Activated CD4-positive, alpha-beta T cell treated with anti-CD3 and anti-CD28 coated beads for 36 hours (primary cell): ENCODE measurements at regions not wholly inside any gene's neighbourhood (a gene's known extent, or its start where the extent isn't known, plus 50 kb on each side); places are given as distances from the start of the nearest gene placed in this dataset.
"Not testable (repeated sequence)": the region's sequence is repeated elsewhere in the genome, so short reads cannot be mapped to it uniquely, and the experiment has no call there.

Experiments
- ATAC-seq: fragments of 200-7000 bp; cut with Tn5 transposase; one replicate; pipeline ENCODE4 v1.10.0; 2021; ENCODE audit warnings: mild to moderate bottlenecking, moderate library complexity
- CTCF ChIA-PET: fragments of 350-600 bp; sonication (Branson Sonifier 250); formaldehyde crosslinking; loops from one replicate; lab custom pipeline; 2021; ENCODE audit warnings: antibody characterized with exemption; lab: Charles Lee
- POLR2A ChIA-PET: fragments of 350-600 bp; sonication (Branson Sonifier 250); formaldehyde crosslinking; loops from one replicate; lab custom pipeline; 2021; ENCODE audit warnings: antibody characterized with exemption, inconsistent platforms; lab: Charles Lee
- DNase-seq: peaks from one replicate; pipeline ENCODE4 v3.0.0-alpha.2; 2020
- H3K27ac Mint-ChIP-seq: one replicate; pipeline ENCODE4 v1.8.0; 2021; ENCODE audit warnings: mixed read lengths
- H3K27me3 Mint-ChIP-seq: one replicate; pipeline ENCODE4 v1.8.0; 2021; ENCODE audit warnings: mixed read lengths
- H3K36me3 Mint-ChIP-seq: one replicate; pipeline ENCODE4 v1.8.0; 2021; ENCODE audit warnings: low read depth, mixed read lengths
- H3K4me1 Mint-ChIP-seq: one replicate; pipeline ENCODE4 v1.8.0; 2021; ENCODE audit warnings: mixed read lengths
- H3K4me3 Mint-ChIP-seq: one replicate; pipeline ENCODE4 v1.8.0; 2021; ENCODE audit warnings: mild to moderate bottlenecking, moderate library complexity, mixed read lengths
- H3K9me3 Mint-ChIP-seq: one replicate; pipeline ENCODE4 v1.8.0; 2021; ENCODE audit warnings: low read depth, mixed read lengths
- intact Hi-C, 2 experiments: fragments of 100-400 bp; cut with DNase I in 1 of 2; cut with micrococcal nuclease in 1 of 2; formaldehyde crosslinking; loops; one replicate each; pipeline versions ENCODE4 v1.14.2 to v1.15.1; 2022 to 2024; cut with DNase I, micrococcal nuclease

- DNase-seq (no peak), ATAC-seq (no peak)
- Mint-ChIP-seq H3K9me3 (peaks cover 2% of the 10 kb centered on the region), H3K4me1 (peaks cover 11% of the 10 kb centered on the region), H3K27ac (no peak overlapping the region), H3K27me3 (peaks cover 8% of the 10 kb centered on the region), H3K36me3 (no peaks in the 10 kb centered on the region), H3K4me3 (no peak overlapping the region)
- intact Hi-C loops = no loop called here
- ChIA-PET POLR2A (no interaction called here), CTCF (no interaction called here)
These were observed 88.2 kb upstream of the CCDC71L start for GRCh38 chr7:106749165-106749564.

- POLR2A ChIA-PET = interaction anchor here (0.6 kb wide), 1 partner anchor 179 kb away, joined by 4 read pairs; no protein-coding TSS in a partner anchor
- intact Hi-C loops = no loop called here
- Mint-ChIP-seq H3K36me3 (peaks cover 2% of the 10 kb centered on the region), H3K4me1 (no peaks in the 10 kb centered on the region), H3K27me3 (peaks cover 8% of the 10 kb centered on the region), H3K27ac (no peak overlapping the region), H3K4me3 (no peak overlapping the region), H3K9me3 (peaks cover 11% of the 10 kb centered on the region)
- ATAC-seq (no peak), DNase-seq (no peak)
- CTCF ChIA-PET = interaction anchor here (0.7 to 1.0 kb wide), 2 partner anchors 11 to 16 kb away, joined by 4 to 5 read pairs; no protein-coding TSS in a partner anchor
These were observed 89.8 kb upstream of the CCDC71L start for GRCh38 chr7:106750773-106751172.

GRCh38 chr7:106752367-106752766 lies 91.4 kb upstream of the CCDC71L start:
- Mint-ChIP-seq H3K4me3 (no peak overlapping the region), H3K4me1 (no peaks in the 10 kb centered on the region), H3K9me3 (peaks cover 11% of the 10 kb centered on the region), H3K27me3 (peaks cover 5% of the 10 kb centered on the region), H3K36me3 (peaks cover 2% of the 10 kb centered on the region), H3K27ac (no peak overlapping the region)
- ATAC-seq (no peak), DNase-seq (no peak)
- ChIA-PET CTCF (interaction anchor here (0.7 to 1.4 kb wide), 4 partner anchors 16 to 154 kb away, joined by 3 to 5 read pairs (median 3); no protein-coding TSS in a partner anchor), POLR2A (no interaction called here)
- intact Hi-C loops = no loop called here

GRCh38 chr7:106755024-106755423 lies 94.1 kb upstream of the CCDC71L start:
- POLR2A ChIA-PET, intact Hi-C loops, DNase-seq, H3K27ac Mint-ChIP-seq, H3K27me3 Mint-ChIP-seq, H3K4me1 Mint-ChIP-seq, H3K4me3 Mint-ChIP-seq, ATAC-seq, H3K36me3 Mint-ChIP-seq: not testable (repeated sequence)
- CTCF ChIA-PET = interaction anchor here (0.8 to 2.0 kb wide), 2 partner anchors 18 to 38 kb away, joined by 3 to 7 read pairs; no protein-coding TSS in a partner anchor
- H3K9me3 Mint-ChIP-seq = peaks cover 11% of the 10 kb centered on the region

DNA sequence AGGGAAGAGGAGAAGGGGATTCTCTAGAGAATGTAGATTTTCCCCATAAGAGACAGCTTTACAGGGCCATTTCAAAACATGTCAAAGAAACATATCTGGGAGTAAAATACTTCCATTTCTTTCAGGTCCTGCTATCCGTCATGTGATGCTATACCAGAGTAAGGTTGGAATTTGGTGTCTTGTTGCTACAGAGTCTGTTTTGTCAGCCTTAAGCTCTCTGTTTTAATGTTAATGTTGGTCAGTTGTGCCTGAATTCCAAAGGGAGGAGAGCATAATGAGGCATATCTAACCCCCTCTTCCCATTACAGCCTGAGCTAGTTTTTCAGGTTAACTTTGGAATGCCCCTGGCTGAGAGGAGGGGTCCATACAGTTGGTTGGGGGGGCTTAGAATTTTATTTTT lies 94.7 kb upstream of the CCDC71L start:
- DNase-seq = no peak
- ATAC-seq = no peak
- peaks cover 11% of the 10 kb centered on the region for H3K9me3 Mint-ChIP-seq
- ChIA-PET CTCF (interaction anchor here (0.9 to 2.0 kb wide), 3 partner anchors 15 to 37 kb away, joined by 3 to 7 read pairs (median 5); no protein-coding TSS in a partner anchor), POLR2A (no interaction called here)
- intact Hi-C loops = loop anchor here in 1 of 2 experiments (2.0 kb wide), 1 partner anchor 21 kb away; no protein-coding TSS in a partner anchor
- no peak overlapping the region for H3K27ac Mint-ChIP-seq
- H3K27me3 Mint-ChIP-seq = peaks cover 2% of the 10 kb centered on the region
- no peak overlapping the region for H3K4me3 Mint-ChIP-seq
- peaks cover 3% of the 10 kb centered on the region for H3K4me1 Mint-ChIP-seq
- H3K36me3 Mint-ChIP-seq = peaks cover 2% of the 10 kb centered on the region

DNA sequence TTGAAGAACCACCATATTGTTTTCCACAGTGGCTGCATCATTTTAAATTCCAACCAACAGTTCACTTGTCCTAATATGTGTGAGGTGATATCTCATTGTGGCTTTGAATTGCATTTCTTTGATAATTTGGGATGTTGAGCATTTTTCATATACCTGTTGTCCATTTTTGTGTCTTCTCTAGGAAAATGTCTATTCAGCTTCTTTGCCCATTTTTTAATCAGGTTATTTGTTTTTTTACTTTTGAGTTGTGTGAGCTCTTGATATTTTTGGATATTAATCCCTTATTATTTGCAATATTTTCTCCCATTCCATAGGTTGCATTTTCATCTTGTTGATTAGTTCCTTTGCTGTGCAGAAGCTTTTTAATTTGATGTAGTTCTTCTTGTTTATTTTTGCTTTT lies 95.1 kb upstream of the CCDC71L start:
- peaks cover 2% of the 10 kb centered on the region for H3K27me3 Mint-ChIP-seq
- H3K27ac Mint-ChIP-seq = no peak overlapping the region
- peaks cover 3% of the 10 kb centered on the region for H3K4me1 Mint-ChIP-seq
- intact Hi-C loops = loop anchor here in 1 of 2 experiments (2.0 kb wide), 1 partner anchor 21 kb away; no protein-coding TSS in a partner anchor
- POLR2A ChIA-PET = no interaction called here
- peaks cover 2% of the 10 kb centered on the region for H3K36me3 Mint-ChIP-seq
- H3K9me3 Mint-ChIP-seq = peaks cover 11% of the 10 kb centered on the region
- CTCF ChIA-PET = interaction anchor here (0.6 to 2.0 kb wide), 4 partner anchors 15 to 165 kb away, joined by 3 to 7 read pairs (median 4); no protein-coding TSS in a partner anchor
- ATAC-seq = no peak
- no peak overlapping the region for H3K4me3 Mint-ChIP-seq
- DNase-seq = no peak

GRCh38 chr7:106756884-106757283 lies 95.9 kb upstream of the CCDC71L start:
- Mint-ChIP-seq H3K27ac (no peak overlapping the region), H3K36me3 (peaks cover 2% of the 10 kb centered on the region), H3K27me3 (peaks cover 2% of the 10 kb centered on the region), H3K9me3 (peaks cover 11% of the 10 kb centered on the region), H3K4me3 (no peak overlapping the region), H3K4me1 (peaks cover 3% of the 10 kb centered on the region)
- ChIA-PET POLR2A (interaction anchor here (0.6 kb wide), 1 partner anchor 334 kb away, joined by 3 read pairs; no protein-coding TSS in a partner anchor), CTCF (interaction anchor here (0.9 to 2.0 kb wide), 3 partner anchors 36 to 590 kb away, joined by 3 to 7 read pairs (median 3); no protein-coding TSS in a partner anchor)
- DNase-seq = no peak
- intact Hi-C loops = loop anchor here in 1 of 2 experiments (2.0 kb wide), 1 partner anchor 20 kb away; no protein-coding TSS in a partner anchor
- ATAC-seq = no peak

GRCh38 chr7:106757846-106758245 lies 96.9 kb upstream of the CCDC71L start:
- no peak overlapping the region for H3K27ac Mint-ChIP-seq
- DNase-seq (no peak), ATAC-seq (no peak)
- H3K36me3 Mint-ChIP-seq = peaks cover 2% of the 10 kb centered on the region
- intact Hi-C loops = loop anchor here in 1 of 2 experiments (2.0 kb wide), 1 partner anchor 19 kb away; no protein-coding TSS in a partner anchor
- H3K4me3 Mint-ChIP-seq = no peak overlapping the region
- H3K9me3 Mint-ChIP-seq = peaks cover 11% of the 10 kb centered on the region
- CTCF ChIA-PET = interaction anchor here (0.9 to 1.1 kb wide), 4 partner anchors 9 to 219 kb away, joined by 3 to 5 read pairs (median 4); no protein-coding TSS in a partner anchor
- POLR2A ChIA-PET = interaction anchor here (0.6 to 0.7 kb wide), 2 partner anchors 305 to 334 kb away, joined by 3 read pairs; no protein-coding TSS in a partner anchor
- H3K27me3 Mint-ChIP-seq = no peaks in the 10 kb centered on the region
- H3K4me1 Mint-ChIP-seq = peaks cover 3% of the 10 kb centered on the region

DNA sequence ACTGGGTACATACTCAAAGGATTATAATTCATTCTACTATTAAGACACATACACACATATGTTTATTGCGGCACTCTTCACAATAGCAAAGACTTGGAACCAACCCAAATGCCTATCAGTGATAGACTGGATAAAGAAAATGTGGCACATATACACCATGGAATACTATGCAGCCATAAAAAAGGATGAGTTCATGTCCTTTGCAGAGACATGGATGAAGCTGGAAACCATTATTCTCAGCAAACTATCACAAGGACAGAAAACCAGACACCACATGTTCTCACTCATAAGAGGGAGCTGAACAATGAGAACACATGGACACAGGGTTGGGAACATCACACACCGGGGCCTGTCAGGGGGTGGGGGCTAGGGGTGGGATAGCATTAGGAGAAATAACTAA lies 101.9 kb upstream of the CCDC71L start:
- DNase-seq, H3K27me3 Mint-ChIP-seq, H3K9me3 Mint-ChIP-seq, H3K36me3 Mint-ChIP-seq, POLR2A ChIA-PET, H3K27ac Mint-ChIP-seq, ATAC-seq, H3K4me3 Mint-ChIP-seq, intact Hi-C loops: not testable (repeated sequence)
- CTCF ChIA-PET = interaction anchor here (1.0 kb wide), 1 partner anchor 26 kb away, joined by 3 read pairs; no protein-coding TSS in a partner anchor
- H3K4me1 Mint-ChIP-seq = peaks cover 20% of the 10 kb centered on the region

DNA sequence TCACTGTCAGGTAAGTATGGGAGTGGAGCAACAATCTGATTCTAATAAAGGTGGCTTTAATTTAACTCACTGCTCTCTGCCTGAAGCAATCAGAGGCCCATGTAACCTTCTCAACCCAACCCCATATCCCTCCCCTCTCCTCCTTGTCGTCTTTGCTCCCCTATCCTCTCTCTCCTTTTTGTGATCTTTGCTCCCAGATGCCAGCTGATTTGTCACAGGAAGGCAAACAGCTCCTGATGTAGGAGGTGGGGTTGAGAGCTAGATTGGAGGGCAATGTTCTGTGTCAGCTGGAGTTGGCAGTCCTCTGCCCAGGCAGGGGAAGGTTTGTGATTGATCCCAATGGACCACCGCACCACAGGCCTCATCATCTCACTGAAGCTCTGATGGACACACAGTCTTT lies 101.4 kb upstream of the PIK3CG start:
- Mint-ChIP-seq H3K9me3 (no peaks in the 10 kb centered on the region), H3K27me3 (no peaks in the 10 kb centered on the region), H3K4me3 (no peak overlapping the region), H3K36me3 (no peaks in the 10 kb centered on the region), H3K27ac (no peak overlapping the region), H3K4me1 (peaks cover 26% of the 10 kb centered on the region)
- intact Hi-C loops = no loop called here
- CTCF ChIA-PET = interaction anchor here (1.0 kb wide), 1 partner anchor 27 kb away, joined by 3 read pairs; no protein-coding TSS in a partner anchor
- no peak for ATAC-seq
- POLR2A ChIA-PET = no interaction called here
- DNase-seq = no peak

GRCh38 chr7:106765727-106766355 lies 99.2 kb upstream of the PIK3CG start:
- intact Hi-C loops = no loop called here
- H3K27me3 Mint-ChIP-seq = no peaks in the 10 kb centered on the region
- DNase-seq (no peak), ATAC-seq (no peak)
- no peaks in the 10 kb centered on the region for H3K36me3 Mint-ChIP-seq
- H3K4me3 Mint-ChIP-seq = no peak overlapping the region
- H3K4me1 Mint-ChIP-seq = peaks cover 45% of the 10 kb centered on the region
- no peak overlapping the region for H3K27ac Mint-ChIP-seq
- CTCF ChIA-PET = interaction anchor here (0.6 to 1.4 kb wide), 7 partner anchors 8 to 589 kb away, joined by 3 to 6 read pairs (median 3); no protein-coding TSS in a partner anchor
- POLR2A ChIA-PET = interaction anchor here (0.6 to 0.7 kb wide), 2 partner anchors 643 to 985 kb away, joined by 3 to 4 read pairs; no protein-coding TSS in a partner anchor
- no peaks in the 10 kb centered on the region for H3K9me3 Mint-ChIP-seq
